Astrocyte (in vitro differentiated cells and primary cell): ENCODE measurements at regions not wholly inside any gene's neighbourhood (a gene's known extent, or its start where the extent isn't known, plus 50 kb on each side); places are given as distances from the start of the nearest gene placed in this dataset.

Experiments used
- CTCF ChIP-seq: IDR thresholded peaks from 2 replicates; pipeline ENCODE4 v1.5.1; 2011; ENCODE audit warnings: low read depth, mild to moderate bottlenecking, inconsistent platforms, low read length, moderate library complexity; ENCODE audit not compliant: insufficient read depth
- EZH2 ChIP-seq: IDR thresholded peaks from 2 replicates; pipeline ENCODE4 v1.6.1; 2012; ENCODE audit warnings: mild to moderate bottlenecking, low read length, inconsistent platforms; ENCODE audit not compliant: insufficient read depth

GRCh38 chr5:51033215-51033614 lies 350.0 kb upstream of the ISL1 start:
- TF ChIP-seq CTCF (no peak), EZH2 (no peak)
